Lower leg skin (tissue), 4 donors: ENCODE measurements at regions not wholly inside any gene's neighbourhood (a gene's known extent, or its start where the extent isn't known, plus 50 kb on each side); places are given as distances from the start of the nearest gene placed in this dataset.

Experiments
- DNase-seq, 2 donors: peaks; one replicate each; pipeline ENCODE4 v3.0.0-alpha.2; 2019; ENCODE audit warnings: low spot score in 2 of 2
- H3K4me3 ChIP-seq: fragments of 200-600 bp; sonication (generic); 2 replicates; pipeline ENCODE4 v1.5.1; 2017; ENCODE audit warnings: mild to moderate bottlenecking, low read depth; ENCODE audit not compliant: poor library complexity, severe bottlenecking
- POLR2A ChIP-seq, 2 donors: fragments of 450-650 bp; IDR thresholded peaks; one replicate each; pipeline ENCODE4 v1.6.1; 2016 to 2017; ENCODE audit warnings: antibody characterized with exemption in 2 of 2, mild to moderate bottlenecking in 1 of 2, moderate library complexity in 1 of 2
- WGBS, 2 donors: methylation state at CpG; one replicate each; pipeline ENCODE4 v1.1.5; 2018; 5-methylcytosine and 5-hydroxymethylcytosine counted together
- intact Hi-C: fragments of 100-400 bp; cut with DNase I; formaldehyde crosslinking; loops from one replicate; pipeline ENCODE4 v1.15.0; 2023; ENCODE audit warnings: low total_unique reads
- TF ChIP-seq, protein P1 (sequence below), 3 donors: fragments of 450-650 bp; IDR thresholded peaks; one replicate each; pipeline ENCODE4 v1.5.1; 2016; ENCODE audit warnings: antibody characterized with exemption in 3 of 3, mild to moderate bottlenecking in 3 of 3, moderate library complexity in 2 of 3

GRCh38 chr1:95451054-95451453 is 217.0 kb downstream of the RWDD3 start:
- intact Hi-C loops = no loop called here
- DNase-seq = no peak
- WGBS, 2 donors = 76 to 77% methylated on average over 3 of the region's 3 CpGs
- no peak for TF ChIP-seq POLR2A (IDR thresholded peaks at IDR 0.05)
- TF ChIP-seq, protein P1, sequence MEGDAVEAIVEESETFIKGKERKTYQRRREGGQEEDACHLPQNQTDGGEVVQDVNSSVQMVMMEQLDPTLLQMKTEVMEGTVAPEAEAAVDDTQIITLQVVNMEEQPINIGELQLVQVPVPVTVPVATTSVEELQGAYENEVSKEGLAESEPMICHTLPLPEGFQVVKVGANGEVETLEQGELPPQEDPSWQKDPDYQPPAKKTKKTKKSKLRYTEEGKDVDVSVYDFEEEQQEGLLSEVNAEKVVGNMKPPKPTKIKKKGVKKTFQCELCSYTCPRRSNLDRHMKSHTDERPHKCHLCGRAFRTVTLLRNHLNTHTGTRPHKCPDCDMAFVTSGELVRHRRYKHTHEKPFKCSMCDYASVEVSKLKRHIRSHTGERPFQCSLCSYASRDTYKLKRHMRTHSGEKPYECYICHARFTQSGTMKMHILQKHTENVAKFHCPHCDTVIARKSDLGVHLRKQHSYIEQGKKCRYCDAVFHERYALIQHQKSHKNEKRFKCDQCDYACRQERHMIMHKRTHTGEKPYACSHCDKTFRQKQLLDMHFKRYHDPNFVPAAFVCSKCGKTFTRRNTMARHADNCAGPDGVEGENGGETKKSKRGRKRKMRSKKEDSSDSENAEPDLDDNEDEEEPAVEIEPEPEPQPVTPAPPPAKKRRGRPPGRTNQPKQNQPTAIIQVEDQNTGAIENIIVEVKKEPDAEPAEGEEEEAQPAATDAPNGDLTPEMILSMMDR (IDR thresholded peaks at IDR 0.05) = no peak
- H3K4me3 ChIP-seq = no peak overlapping the region

GRCh38 chr1:95451904-95452303 is 217.9 kb downstream of the RWDD3 start:
- TF ChIP-seq, protein P1 (IDR thresholded peaks at IDR 0.05) = no peak
- TF ChIP-seq POLR2A (IDR thresholded peaks at IDR 0.05) = no peak
- 73 to 94% methylated on average over 3 of the region's 3 CpGs for WGBS, 2 donors
- no peak overlapping the region for H3K4me3 ChIP-seq
- intact Hi-C loops = no loop called here
- no peak for DNase-seq

DNA sequence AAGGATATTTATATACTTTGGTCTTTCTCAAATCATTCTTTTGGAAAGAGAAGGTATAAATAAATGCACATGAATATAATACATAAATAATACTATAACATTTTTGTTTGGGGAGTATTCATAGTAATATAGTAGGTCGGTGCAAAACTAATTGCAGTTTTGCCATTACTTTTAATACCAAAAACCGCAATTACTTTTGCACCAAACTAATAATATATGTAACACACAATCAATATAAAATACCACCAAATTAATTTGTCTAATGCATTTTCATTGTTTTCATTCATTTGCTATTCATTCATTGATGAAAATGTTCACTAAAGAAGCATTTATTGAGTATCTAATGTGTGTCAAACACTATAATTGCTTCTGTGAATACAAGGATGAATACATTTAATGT is 219.0 kb downstream of the RWDD3 start:
- intact Hi-C loops = no loop called here
- DNase-seq = no peak
- TF ChIP-seq, protein P1 (IDR thresholded peaks at IDR 0.05) = no peak
- TF ChIP-seq POLR2A (IDR thresholded peaks at IDR 0.05) = no peak
- WGBS, 2 donors = 89 to 92% methylated on average over 2 of the region's 2 CpGs
- H3K4me3 ChIP-seq = no peak overlapping the region

DNA sequence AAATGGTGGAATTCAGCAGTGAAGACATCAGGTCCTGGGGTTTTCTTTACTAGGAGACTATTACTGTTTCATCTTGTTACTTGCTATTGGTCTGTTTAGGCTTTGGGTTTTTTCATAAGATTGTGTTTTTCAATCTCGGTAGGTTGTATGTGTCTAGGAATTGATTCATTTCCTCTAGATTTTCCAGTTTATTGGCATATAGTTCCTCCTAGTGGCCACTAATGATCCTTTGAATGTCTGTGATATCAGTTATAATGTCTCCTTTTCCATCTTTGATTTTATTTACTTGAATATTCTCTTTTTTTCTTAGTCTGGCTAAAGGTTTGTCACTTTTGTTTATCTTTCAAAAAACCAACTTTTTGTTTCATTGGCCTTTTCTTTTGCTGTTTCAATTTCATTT is 233.0 kb downstream of the RWDD3 start:
- no peak for DNase-seq
- WGBS, 2 donors = 33 to 53% methylated on average over 1 of the region's 1 CpG
- no peak overlapping the region for H3K4me3 ChIP-seq
- TF ChIP-seq POLR2A (IDR thresholded peaks at IDR 0.05) = no peak
- TF ChIP-seq, protein P1 (IDR thresholded peaks at IDR 0.05) = no peak
- intact Hi-C loops = loop anchor here (10.0 kb wide), 1 partner anchor 1862 kb away; no protein-coding TSS in a partner anchor

DNA sequence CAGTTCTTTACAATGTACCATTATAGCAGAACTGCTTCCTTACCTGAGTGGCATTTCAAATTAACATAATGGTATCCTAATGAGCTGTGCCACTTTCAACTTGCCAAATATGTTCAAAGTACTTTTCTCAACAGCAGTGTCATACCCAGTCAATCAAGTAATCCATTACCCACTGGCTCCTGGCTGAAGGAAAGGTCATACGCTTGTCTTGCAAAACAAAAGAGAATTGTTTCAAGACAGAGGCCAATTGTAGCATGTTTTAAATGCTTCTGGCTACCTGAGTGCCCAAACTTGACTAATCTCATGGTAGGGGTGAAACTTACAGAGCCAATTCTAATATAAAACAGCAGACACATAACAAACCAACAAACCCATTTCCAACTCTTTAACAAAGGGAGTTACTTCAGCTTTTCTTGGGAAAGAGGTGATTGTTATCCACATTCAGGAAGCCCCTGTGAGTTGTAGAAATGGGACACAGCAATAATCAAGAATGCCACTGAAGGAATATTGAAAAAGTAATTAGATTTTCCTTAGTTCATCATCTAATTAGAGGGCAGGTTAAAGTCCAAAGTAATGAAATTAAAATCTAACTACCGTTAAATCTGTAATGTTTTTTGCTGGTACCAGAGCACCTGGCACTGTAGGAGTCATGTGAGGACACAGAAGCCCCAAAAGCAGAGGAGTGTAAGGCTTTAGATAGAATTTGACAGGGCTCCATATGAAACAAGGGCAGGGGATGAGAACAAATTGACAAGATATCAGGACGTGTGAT is 241.9 kb downstream of the RWDD3 start:
- DNase-seq = no peak
- intact Hi-C loops = no loop called here
- H3K4me3 ChIP-seq = no peak overlapping the region
- TF ChIP-seq, protein P1 (IDR thresholded peaks at IDR 0.05) = no peak
- no peak for TF ChIP-seq POLR2A (IDR thresholded peaks at IDR 0.05)
- WGBS, 2 donors = 78 to 79% methylated on average over 3 of the region's 3 CpGs

DNA sequence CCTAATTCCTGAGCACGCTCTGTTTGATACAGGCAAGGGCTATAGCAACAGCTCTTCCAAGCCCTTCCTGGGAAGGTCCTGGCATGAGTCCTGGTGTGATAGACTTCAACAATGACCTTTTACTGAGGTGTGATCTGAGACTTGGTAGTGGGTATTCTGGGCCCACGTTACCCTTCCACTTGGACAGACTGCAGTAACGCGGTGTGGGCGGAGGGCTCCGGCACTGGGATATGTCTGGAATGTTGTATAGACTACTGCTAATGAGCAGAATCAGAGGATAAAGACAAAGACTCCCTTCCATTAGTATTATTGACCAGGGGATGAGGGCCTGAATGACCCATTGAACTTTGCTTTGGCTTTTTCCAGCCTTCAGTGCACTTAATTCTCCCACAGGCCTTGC is 262.3 kb downstream of the RWDD3 start:
- intact Hi-C loops = no loop called here
- 89 to 91% methylated on average over 6 of the region's 6 CpGs for WGBS, 2 donors
- no peak for DNase-seq
- TF ChIP-seq, protein P1 (IDR thresholded peaks at IDR 0.05) = no peak
- no peak for TF ChIP-seq POLR2A (IDR thresholded peaks at IDR 0.05)
- H3K4me3 ChIP-seq = no peak overlapping the region
